GM12873 (cell line): ENCODE measurements at regions not wholly inside any gene's neighbourhood (a gene's known extent, or its start where the extent isn't known, plus 50 kb on each side); places are given as distances from the start of the nearest gene placed in this dataset.

Experiments
- TF ChIP-seq, protein P1 (sequence below): IDR thresholded peaks from 2 replicates; pipeline ENCODE4 v1.5.1; 2012; ENCODE audit warnings: low read depth, mild to moderate bottlenecking, moderate library complexity, low read length, control low read depth; ENCODE audit not compliant: insufficient read depth; ENCODE audit errors: missing control alignments

DNA sequence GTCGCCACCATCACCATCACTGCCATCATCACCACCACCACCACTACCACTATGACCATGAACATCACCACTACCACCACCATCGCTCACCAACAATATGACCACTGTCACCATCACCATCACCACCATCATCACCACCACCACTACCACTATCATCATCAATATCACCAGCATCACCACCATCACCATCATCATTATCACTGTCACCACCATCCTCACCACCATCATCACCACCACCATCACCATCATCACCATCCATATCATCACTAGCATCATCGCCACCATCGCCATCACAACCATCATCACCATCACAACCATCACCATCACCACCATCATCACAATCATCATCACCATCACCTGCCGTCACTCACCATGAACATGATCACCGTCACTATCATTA lies 184.6 kb downstream of the SHANK2 start:
- TF ChIP-seq, protein P1, sequence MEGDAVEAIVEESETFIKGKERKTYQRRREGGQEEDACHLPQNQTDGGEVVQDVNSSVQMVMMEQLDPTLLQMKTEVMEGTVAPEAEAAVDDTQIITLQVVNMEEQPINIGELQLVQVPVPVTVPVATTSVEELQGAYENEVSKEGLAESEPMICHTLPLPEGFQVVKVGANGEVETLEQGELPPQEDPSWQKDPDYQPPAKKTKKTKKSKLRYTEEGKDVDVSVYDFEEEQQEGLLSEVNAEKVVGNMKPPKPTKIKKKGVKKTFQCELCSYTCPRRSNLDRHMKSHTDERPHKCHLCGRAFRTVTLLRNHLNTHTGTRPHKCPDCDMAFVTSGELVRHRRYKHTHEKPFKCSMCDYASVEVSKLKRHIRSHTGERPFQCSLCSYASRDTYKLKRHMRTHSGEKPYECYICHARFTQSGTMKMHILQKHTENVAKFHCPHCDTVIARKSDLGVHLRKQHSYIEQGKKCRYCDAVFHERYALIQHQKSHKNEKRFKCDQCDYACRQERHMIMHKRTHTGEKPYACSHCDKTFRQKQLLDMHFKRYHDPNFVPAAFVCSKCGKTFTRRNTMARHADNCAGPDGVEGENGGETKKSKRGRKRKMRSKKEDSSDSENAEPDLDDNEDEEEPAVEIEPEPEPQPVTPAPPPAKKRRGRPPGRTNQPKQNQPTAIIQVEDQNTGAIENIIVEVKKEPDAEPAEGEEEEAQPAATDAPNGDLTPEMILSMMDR: no peak

DNA sequence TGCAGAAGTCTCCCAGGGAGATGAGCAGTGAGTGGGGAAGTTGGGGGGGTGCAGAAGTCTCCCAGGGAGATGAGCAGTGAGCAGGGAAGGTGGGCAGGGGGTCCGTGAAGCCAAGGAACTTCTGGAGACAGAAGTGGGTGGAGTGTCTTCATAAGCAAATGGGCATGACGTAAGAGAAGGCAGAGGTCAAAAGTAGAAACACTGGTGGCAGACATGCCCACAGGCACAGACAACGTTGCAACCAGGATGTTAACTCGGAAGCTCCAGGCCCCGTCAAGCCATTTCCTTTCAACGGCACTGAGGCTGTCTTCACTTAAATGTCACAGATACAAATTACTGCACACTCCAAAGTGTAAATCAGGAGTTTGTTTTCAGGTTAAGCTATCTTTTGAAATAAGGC lies 186.1 kb downstream of the SHANK2 start:
- TF ChIP-seq, protein P1: no peak

DNA sequence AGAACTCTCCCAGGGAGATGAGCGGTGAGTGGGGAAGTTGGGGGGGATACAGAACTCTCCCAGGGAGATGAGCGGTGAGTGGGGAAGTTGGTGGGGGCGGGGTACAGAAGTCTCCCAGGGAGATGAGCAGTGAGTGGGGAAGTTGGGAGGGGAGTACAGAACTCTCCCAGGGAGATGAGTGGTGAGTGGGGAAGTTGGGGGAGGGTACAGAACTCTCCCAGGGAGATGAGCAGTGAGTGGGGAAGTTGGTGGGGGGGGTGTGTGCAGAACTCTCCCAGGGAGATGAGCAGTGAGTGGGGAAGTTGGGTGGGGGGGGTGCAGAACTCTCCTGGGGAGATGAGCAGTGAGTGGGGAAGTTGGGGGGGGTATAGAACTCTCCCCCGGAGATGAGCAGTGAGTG lies 186.5 kb downstream of the SHANK2 start:
- TF ChIP-seq, protein P1: no peak

DNA sequence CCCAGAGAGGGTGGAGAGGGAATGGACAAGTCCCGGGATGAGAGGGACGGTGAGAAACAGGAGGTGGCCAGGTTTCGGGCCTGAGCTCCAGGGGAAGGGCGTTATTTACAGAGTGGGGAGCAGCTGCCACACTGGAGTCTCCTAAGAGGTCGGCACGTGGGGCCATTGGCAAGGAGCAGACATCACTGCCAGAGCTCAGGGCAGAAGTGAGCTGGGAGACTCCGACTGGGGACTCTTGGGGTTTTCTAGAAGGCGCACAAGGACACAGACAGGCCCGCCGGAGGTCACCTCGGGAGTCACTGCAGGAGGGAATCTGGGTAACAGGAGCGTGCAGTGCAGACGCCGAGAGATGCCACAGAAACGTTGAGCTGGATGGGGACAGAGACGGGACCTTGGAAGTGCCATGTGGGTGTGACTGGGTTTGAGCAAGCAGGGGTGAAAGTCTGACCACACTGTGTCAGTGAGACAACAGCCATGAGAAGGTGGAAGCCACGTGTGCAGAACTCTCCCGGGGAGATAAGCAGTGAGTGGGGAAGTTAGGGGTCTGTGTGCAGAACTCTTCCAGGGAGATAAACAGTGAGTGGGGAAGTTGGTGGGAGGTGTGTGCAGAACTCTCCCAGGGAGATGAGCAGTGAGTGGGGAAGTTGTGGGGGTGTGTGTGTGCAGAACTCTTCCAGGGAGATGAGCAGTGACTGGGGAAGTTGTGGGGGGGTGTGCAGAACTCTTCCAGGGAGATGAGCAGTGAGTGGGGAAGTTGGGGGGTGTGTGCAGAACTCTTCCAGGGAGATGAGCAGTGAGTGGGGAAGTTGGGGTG lies 187.5 kb downstream of the SHANK2 start:
- TF ChIP-seq, protein P1: no peak

DNA sequence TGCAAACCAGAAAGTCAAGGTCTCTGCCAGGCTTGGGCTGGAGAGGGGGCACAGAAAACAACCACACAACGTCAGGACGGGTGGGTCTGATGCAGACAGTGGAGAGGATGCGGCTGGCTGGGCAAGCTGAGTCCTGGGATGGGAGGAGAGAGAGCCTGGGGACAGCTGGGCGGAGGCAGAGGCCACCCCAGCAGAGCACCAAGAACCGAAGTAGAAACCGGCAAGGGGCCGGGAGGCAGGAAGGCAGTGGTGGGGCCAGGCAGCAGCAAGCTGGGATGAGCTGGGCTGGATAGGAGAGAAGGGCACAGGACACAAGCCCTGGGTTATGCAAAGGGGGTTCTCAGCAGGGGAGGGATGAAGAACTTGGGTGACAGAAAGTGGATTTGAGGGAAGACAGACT lies 188.2 kb downstream of the SHANK2 start:
- TF ChIP-seq, protein P1: no peak

DNA sequence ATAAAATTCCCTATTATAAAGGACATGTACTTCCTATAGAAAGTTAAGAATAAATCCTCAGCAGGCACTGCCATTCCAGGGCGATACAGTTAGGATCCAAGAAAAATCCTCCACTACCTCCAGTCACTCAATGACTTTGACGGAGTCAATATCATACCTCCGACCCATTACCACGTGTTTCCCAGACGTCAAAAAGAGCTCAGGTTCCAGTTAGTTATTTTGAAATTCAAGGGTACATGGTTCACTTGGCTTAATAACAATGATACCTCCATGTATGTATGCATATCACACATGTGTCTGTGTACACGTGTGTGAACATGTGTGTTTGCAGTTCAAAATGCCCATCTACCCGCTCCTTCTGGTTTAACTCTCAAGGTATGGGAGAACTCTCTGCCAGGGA lies 189.2 kb downstream of the SHANK2 start:
- TF ChIP-seq, protein P1: no peak

DNA sequence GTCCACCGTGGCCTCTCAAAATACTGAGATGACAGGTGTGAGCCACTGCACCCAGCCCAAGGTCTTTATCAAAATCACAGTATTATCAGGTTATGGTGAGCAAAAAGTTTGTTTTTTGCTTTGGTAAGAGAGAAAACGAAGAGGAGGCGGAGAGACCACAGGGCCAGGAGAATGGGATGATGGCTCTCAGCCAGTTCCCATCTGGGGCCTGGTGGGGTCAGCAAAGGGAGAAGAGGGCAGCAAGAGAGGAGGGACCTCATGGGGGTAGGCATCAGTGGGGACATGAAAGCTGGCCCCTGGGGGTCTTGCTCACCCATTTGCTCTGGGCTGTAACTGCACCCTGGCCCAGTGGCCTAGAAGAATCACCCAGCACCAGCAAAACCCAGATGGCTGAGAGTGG lies 190.2 kb downstream of the SHANK2 start:
- TF ChIP-seq, protein P1: no peak

DNA sequence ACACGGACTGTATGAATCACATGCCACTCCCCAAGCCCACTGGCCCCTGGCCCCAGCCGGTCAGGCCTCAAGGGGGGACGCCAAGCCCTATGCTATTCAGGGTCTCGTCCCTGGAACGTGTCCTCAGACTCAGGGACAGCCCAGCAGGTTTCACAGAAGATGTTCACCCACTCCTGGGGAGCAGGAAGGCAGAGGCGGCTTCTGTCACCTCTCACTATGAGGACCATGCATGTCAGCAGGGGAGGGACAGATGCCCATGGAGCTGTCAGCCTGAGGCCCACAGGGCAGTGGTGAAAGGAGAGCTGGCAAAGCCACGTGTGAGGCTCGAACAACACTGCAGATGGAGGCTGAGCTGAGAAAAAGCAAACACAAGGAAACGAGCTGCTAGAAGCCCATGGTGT lies 192.0 kb downstream of the SHANK2 start:
- TF ChIP-seq, protein P1: no peak
